B cell (primary cell): ENCODE measurements at regions not wholly inside any gene's neighbourhood (a gene's known extent, or its start where the extent isn't known, plus 50 kb on each side); places are given as distances from the start of the nearest gene placed in this dataset.

Experiments
- ATAC-seq: fragments of 200-7000 bp; cut with Tn5 transposase; one replicate; pipeline ENCODE4 v1.10.0; 2021; ENCODE audit warnings: low read depth, mild to moderate bottlenecking, moderate number of reproducible peaks, moderate library complexity
- CTCF ChIA-PET: fragments of 350-600 bp; sonication (Branson Sonifier 250); formaldehyde crosslinking; loops from one replicate; lab custom pipeline; 2021; ENCODE audit warnings: antibody characterized with exemption, inconsistent platforms; lab: Charles Lee
- POLR2A ChIA-PET: fragments of 350-600 bp; sonication (Branson Sonifier 250); formaldehyde crosslinking; loops from one replicate; lab custom pipeline; 2021; ENCODE audit warnings: antibody characterized with exemption; lab: Charles Lee
- DNase-seq: peaks from one replicate; pipeline ENCODE4 v3.0.0; 2013
- H2AFZ ChIP-seq: 2 replicates; pipeline ENCODE4 v1.6.1; 2012; ENCODE audit warnings: mild to moderate bottlenecking, low read depth, low read length; ENCODE audit not compliant: insufficient read depth, poor library complexity, severe bottlenecking
- H3K27ac ChIP-seq, 2 donors: 1 replicate in 1 of 2; 2 replicates in 1 of 2; pipeline ENCODE4 v1.5.1; 2012 to 2013; ENCODE audit warnings: low read length in 2 of 2, mild to moderate bottlenecking in 2 of 2, moderate library complexity in 1 of 2
- H3K27me3 ChIP-seq, 4 experiments: fragments of 200-600 bp in 1 of 4; sonication (generic) in 1 of 4; replicated peaks in 1 of 4; 1 replicate in 2 of 4; 2 replicates in 2 of 4; pipeline versions ENCODE4 v1.6.1 to v1.7.0; 2013 to 2016; ENCODE audit warnings: low read length in 3 of 4, mild to moderate bottlenecking in 2 of 4, mixed read lengths in 1 of 4, moderate library complexity in 1 of 4; ENCODE audit not compliant: insufficient read depth in 4 of 4, control insufficient read depth in 3 of 4; ENCODE audit errors: control extremely low read depth in 1 of 4
- H3K36me3 ChIP-seq, 2 experiments: replicated peaks in 1 of 2; 1 replicate in 1 of 2; 2 replicates in 1 of 2; pipeline versions ENCODE4 v1.6.1 to v1.7.1; 2013; ENCODE audit warnings: low read length in 1 of 2; ENCODE audit not compliant: insufficient read depth in 2 of 2, control insufficient read depth in 1 of 2; ENCODE audit errors: control extremely low read depth in 1 of 2, extremely low read depth in 1 of 2
- H3K4me1 ChIP-seq, 2 donors: fragments of 200-600 bp in 1 of 2; sonication (generic) in 1 of 2; 1 replicate in 1 of 2; 2 replicates in 1 of 2; pipeline versions ENCODE4 v1.5.1 to v1.6.1; 2013 to 2017; ENCODE audit warnings: low read length in 2 of 2; ENCODE audit not compliant: control insufficient read depth in 2 of 2, insufficient read depth in 2 of 2
- H3K4me2 ChIP-seq: replicated peaks from 2 replicates; pipeline ENCODE3; 2012; ENCODE audit warnings: mild to moderate bottlenecking, low read depth, low read length; ENCODE audit not compliant: poor library complexity, severe bottlenecking
- H3K4me3 ChIP-seq, 5 experiments: fragments of 200-600 bp in 1 of 5; sonication (generic) in 1 of 5; 1 replicate in 3 of 5; 2 replicates in 2 of 5; pipeline versions ENCODE4 v1.5.1 to v1.7.0; 2011 to 2016; ENCODE audit warnings: low read length in 4 of 5, mild to moderate bottlenecking in 4 of 5, low read depth in 2 of 5, control low read depth in 1 of 5, moderate library complexity in 1 of 5; ENCODE audit not compliant: insufficient read depth in 1 of 5; ENCODE audit errors: control extremely low read depth in 1 of 5, extremely low read depth in 1 of 5
- H3K79me2 ChIP-seq: fragments of 200-600 bp; sonication (generic); one replicate; pipeline ENCODE4 v1.6.0; 2016; ENCODE audit warnings: low read length; ENCODE audit not compliant: control insufficient read depth, insufficient read depth
- H3K9ac ChIP-seq: fragments of 200-600 bp; sonication (generic); 2 replicates; pipeline ENCODE4 v1.6.1; 2017; ENCODE audit warnings: mild to moderate bottlenecking, low read length, moderate library complexity
- H3K9me3 ChIP-seq, 3 donors: one replicate each; pipeline versions ENCODE4 v1.6.1 to v1.7.1; 2013; ENCODE audit warnings: low read length in 2 of 3; ENCODE audit not compliant: control insufficient read depth in 2 of 3, insufficient read depth in 1 of 3; ENCODE audit errors: control extremely low read depth in 1 of 3
- H4K20me1 ChIP-seq: 2 replicates; pipeline ENCODE4 v1.6.0; 2012; ENCODE audit warnings: mild to moderate bottlenecking, low read length; ENCODE audit not compliant: insufficient read depth, control insufficient read depth, poor library complexity, severe bottlenecking
- H3K27ac Mint-ChIP-seq: one replicate; pipeline ENCODE4 v1.8.0; 2021; ENCODE audit warnings: mixed read lengths
- H3K27me3 Mint-ChIP-seq: one replicate; pipeline ENCODE4 v1.8.0; 2021; ENCODE audit warnings: mixed read lengths
- H3K4me1 Mint-ChIP-seq: one replicate; pipeline ENCODE4 v1.8.0; 2021; ENCODE audit warnings: mixed read lengths
- H3K4me3 Mint-ChIP-seq: one replicate; pipeline ENCODE4 v1.8.0; 2021; ENCODE audit warnings: mixed read lengths
- H3K9me3 Mint-ChIP-seq: one replicate; pipeline ENCODE4 v1.8.0; 2022; ENCODE audit warnings: mixed read lengths; ENCODE audit not compliant: insufficient read depth
- CTCF ChIP-seq: fragments of 200-600 bp; IDR thresholded peaks from one replicate; pipeline ENCODE4 v1.8.0; 2022; ENCODE audit warnings: antibody characterized with exemption, mild to moderate bottlenecking
- EZH2 ChIP-seq: IDR thresholded peaks from 2 replicates; pipeline ENCODE4 v1.6.1; 2012; ENCODE audit warnings: borderline replicate concordance, low read depth, mild to moderate bottlenecking, moderate library complexity, low read length; ENCODE audit not compliant: insufficient read depth, poor library complexity, severe bottlenecking
- WGBS: methylation state at CpG from one replicate; pipeline ENCODE4 v1.1.5; 2013; ENCODE audit warnings: missing lambda C conversion rate; ENCODE audit not compliant: insufficient coverage; 5-methylcytosine and 5-hydroxymethylcytosine counted together
- intact Hi-C: fragments of 100-400 bp; cut with micrococcal nuclease; formaldehyde crosslinking; loops from one replicate; pipeline ENCODE4 v1.10.0; 2022

- H3K9me3 ChIP-seq: no peaks in the 10 kb centered on the region
Observed at GRCh38 chr2:219733106-219733505, 105.7 kb downstream of the SLC4A3 start.

GRCh38 chr2:219733746-219734145 is 106.3 kb downstream of the SLC4A3 start:
- Histone ChIP-seq H3K27ac (no peak overlapping the region), H2AFZ (no peak overlapping the region), H4K20me1 (no peaks in the 10 kb centered on the region), H3K36me3 (no peaks in the 10 kb centered on the region), H3K9me3 (no peaks in the 10 kb centered on the region), H3K27me3 (peaks cover 0 to 4% (median 0%) of the 10 kb centered on the region in 4 experiments), H3K4me2 (no peak overlapping the region), H3K79me2 (no peaks in the 10 kb centered on the region), H3K4me1 (no peaks in the 10 kb centered on the region), H3K4me3 (no peak overlapping the region), H3K9ac (no peak overlapping the region)
- TF ChIP-seq EZH2 (no peak), CTCF (no peak)
- 81% methylated on average over 2 of the region's 2 CpGs for WGBS
- intact Hi-C loops: no loop called here
- Mint-ChIP-seq H3K9me3 (no peaks in the 10 kb centered on the region), H3K4me3 (no peak overlapping the region), H3K4me1 (no peaks in the 10 kb centered on the region), H3K27ac (no peak overlapping the region), H3K27me3 (peaks cover 19% of the 10 kb centered on the region)
- ATAC-seq (no peak), DNase-seq (no peak)
- POLR2A ChIA-PET: no interaction called here
- CTCF ChIA-PET: interaction anchor here (1.3 to 1.5 kb wide), 2 partner anchors 11 to 1840 kb away, joined by 4 to 5 read pairs; no protein-coding TSS in a partner anchor

More at GRCh38 chr2:219733106-219733505, 105.7 kb downstream of the SLC4A3 start:
- CTCF ChIA-PET: interaction anchor here (1.3 to 1.5 kb wide), 2 partner anchors 11 to 1841 kb away, joined by 4 to 5 read pairs; no protein-coding TSS in a partner anchor
- DNase-seq (no peak), ATAC-seq (no peak)
- H3K4me1 Mint-ChIP-seq: no peaks in the 10 kb centered on the region
- no peak overlapping the region for H2AFZ ChIP-seq
- no peak overlapping the region for H3K9ac ChIP-seq
- no peaks in the 10 kb centered on the region for H3K79me2 ChIP-seq
- H3K27me3 ChIP-seq: peaks cover 0 to 4% (median under 1%) of the 10 kb centered on the region in 4 experiments
- TF ChIP-seq EZH2: no peak
- no peaks in the 10 kb centered on the region for H3K36me3 ChIP-seq
- no peak overlapping the region for H3K27ac ChIP-seq
- WGBS: 83% methylated on average over 1 of the region's 2 CpGs
- no peak overlapping the region for H3K4me3 ChIP-seq
- no peak overlapping the region for H3K27ac Mint-ChIP-seq
- intact Hi-C loops: no loop called here
- POLR2A ChIA-PET: no interaction called here
- H3K27me3 Mint-ChIP-seq: peaks cover 22% of the 10 kb centered on the region
- no peak overlapping the region for H3K4me2 ChIP-seq
- H3K4me3 Mint-ChIP-seq: no peak overlapping the region
- no peaks in the 10 kb centered on the region for H4K20me1 ChIP-seq
- no peaks in the 10 kb centered on the region for H3K4me1 ChIP-seq
- no peaks in the 10 kb centered on the region for H3K9me3 Mint-ChIP-seq
